ENCODE measurements at regions not wholly inside any gene's neighbourhood (a gene's known extent, or its start where the extent isn't known, plus 50 kb on each side); places are given as distances from the start of the nearest gene placed in this dataset.
"Not testable (repeated sequence)": the region's sequence is repeated elsewhere in the genome, so short reads cannot be mapped to it uniquely, and the experiment has no call there.

GRCh38 chr12:25615119-25615518 lies 62.0 kb upstream of the LMNTD1 start:
- no peak for DNase-seq

DNA sequence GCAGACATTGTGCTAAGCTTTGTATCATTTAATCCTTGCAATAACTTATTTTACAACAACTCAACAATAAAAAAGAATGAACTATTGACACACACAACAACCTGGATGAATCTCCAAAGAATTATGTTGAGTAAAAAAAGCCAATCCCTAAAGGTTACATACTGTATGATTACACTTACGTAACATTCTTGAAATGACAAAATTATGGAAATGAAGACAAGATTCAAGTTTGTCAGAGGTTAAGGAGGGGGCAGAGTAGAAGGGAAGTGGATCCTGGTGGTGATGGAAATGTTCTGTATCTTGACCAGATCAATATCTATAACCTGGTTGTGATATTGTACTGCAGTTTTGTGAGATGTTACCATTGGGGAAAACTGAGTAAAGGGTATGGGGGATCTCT lies 63.2 kb upstream of the LMNTD1 start:
- no peak for DNase-seq

GRCh38 chr12:25617991-25618390 lies 64.9 kb upstream of the LMNTD1 start:
- no peak for DNase-seq

DNA sequence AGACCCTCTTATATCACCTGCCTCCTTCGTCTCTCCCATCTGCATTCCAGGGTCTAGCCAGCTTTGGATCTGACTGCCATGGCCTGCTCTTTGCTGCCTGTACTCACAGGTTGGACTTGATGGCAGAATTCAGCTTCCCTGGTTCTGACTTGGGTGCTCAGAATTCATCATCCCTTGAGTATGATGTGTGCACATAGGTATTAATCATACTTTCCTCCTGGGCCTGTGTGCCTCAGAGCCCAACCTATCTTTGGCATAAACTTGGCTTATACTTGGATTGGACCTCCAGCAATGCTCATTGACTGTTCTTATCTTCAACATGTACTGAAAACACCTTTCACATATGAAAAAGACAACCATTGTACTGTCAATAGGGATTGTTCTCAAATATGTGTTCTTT lies 70.7 kb upstream of the LMNTD1 start:
- DNase-seq: no peak

DNA sequence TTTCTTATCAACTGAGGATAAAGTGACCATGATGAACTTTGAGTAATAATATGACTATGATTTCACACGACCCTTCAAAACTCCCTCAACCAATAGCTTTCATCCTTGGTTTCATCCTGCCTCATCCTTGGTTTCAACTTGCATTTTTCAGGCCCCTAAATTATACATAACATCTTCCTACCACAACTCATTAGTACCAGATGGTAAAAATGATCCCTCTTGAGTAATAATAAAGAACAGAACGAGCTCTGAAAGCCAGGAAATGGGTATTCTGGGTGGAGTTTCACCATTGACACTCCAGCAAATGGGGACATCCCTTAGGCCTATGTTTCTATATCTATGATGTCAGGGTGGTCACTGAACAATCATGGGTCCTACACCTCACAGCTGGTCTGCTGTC lies 72.1 kb upstream of the LMNTD1 start:
- DNase-seq: no peak

GRCh38 chr12:25629341-25629740 lies 76.3 kb upstream of the LMNTD1 start:
- DNase-seq: no peak

DNA sequence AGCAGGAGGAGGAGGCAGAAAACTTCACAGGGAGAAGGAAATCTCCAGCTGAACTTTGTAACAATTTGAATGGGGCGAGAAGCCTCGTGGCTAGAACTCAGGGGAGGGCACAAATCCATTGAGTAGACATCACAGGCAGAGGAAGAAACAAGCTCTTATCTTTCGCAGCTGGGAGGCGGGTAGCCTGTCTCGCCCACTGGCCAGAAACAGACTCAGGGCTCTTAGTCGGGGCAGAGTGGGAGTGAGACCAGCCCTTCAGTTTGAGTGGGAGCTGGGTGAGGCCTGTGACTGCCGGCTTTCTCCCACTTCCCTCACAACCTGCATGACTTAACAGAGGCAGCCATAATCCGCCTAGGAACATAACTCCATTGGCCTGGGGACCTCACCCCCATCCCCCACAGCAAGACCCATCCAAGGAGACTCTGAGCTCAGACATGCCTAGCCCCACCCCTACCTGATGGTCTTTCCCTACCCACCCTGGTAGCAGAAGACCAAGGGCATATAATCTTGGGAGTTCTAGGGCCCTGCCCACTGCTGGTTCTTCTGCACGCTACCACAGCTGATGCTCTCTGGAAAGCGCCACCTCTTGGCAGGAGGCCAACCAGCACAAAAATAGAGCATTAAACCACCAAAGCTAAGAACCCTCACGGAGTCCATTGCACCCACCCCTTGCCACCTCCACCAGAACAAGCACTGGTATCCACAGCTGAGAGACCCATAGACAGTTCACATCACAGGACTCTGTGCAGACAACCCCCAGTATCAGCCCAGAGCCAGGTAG lies 77.8 kb upstream of the LMNTD1 start:
- DNase-seq: not testable (repeated sequence)

DNA sequence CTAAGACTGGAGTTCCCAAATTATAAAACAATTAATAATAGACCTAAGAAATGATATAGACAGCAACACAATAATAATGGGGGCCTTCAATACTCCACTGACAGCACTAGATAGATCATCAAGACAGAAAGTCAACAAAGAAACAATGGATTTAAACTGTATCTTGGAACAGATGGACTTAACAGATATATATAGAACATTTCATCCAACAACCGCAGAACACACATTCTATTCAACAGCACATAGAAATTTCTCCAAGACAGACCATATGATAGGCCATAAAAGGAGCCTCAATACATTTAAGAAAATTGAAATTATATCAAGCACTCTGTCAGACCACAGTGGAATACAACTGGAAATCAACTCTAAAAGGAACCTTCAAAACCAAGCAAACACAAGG lies 80.1 kb upstream of the LMNTD1 start:
- DNase-seq: not testable (repeated sequence)

- no peak for DNase-seq
These were observed 84.7 kb upstream of the LMNTD1 start for GRCh38 chr12:25637752-25638151.

DNA sequence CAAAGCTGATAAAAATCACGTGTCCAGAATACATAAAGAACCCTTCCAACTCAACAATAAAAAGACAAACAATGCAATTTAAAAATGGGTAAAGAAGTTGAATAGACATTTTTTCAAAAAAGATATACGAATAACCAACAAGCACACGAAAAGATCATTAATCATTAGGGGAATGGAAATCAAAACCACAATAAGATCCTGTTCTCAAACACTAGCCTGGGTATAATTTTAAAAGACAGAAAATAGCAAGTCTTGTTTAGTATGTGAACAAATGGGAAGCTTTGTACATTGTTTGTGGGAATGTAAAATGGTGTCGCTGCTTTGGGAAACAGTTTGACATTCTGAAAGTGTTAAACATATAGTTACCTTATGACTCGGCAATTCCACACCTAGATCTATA lies 86.3 kb upstream of the LMNTD1 start:
- no peak for DNase-seq

- no peak for DNase-seq
These were observed 91.9 kb upstream of the LMNTD1 start for GRCh38 chr12:25644979-25645378.

DNA sequence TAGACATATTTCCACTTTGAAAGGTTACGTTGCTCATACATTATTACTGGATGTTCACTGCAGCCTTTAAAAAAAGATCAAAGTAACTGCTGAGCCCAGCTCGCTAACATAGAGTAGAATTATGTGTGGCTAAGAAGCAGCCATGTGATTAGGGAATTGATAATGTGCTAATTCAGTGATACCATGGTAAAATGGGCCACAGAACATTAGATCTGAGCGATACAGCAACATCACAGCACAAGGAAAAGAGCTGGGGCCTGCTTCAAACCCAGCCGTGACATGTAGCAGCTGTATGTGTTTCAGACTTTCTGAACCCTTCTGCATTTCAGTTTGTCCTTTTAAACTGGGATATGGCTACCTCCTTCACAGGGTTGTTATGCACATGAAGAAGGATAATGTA lies 92.3 kb upstream of the LMNTD1 start:
- DNase-seq: no peak

DNA sequence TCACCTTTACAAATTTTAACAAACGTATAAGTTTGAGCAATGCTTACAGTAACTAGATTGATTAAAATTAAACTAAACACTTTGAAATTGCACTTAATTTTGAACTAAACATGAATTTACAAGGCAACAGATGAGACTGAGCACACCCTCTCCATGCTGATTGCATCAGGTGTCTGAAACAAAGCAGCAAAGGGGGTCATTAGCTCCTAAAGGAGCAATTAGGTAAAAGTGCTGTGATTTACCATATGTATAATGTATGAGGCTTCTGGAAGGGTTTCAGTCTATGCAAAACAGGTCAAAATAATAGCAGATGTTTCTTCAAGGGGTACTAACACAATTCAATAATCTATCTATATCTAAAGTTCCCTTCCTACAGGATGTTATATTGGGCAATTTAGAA lies 98.8 kb upstream of the LMNTD1 start:
- DNase-seq: no peak

GRCh38 chr12:25652371-25652770 lies 99.3 kb upstream of the LMNTD1 start:
- no peak for DNase-seq

GRCh38 chr12:25653487-25654175 lies 100.5 kb upstream of the LMNTD1 start:
- DNase-seq: no peak

- DNase-seq: no peak
These were observed 102.6 kb upstream of the LMNTD1 start for GRCh38 chr12:25655702-25656101.

GRCh38 chr12:25659621-25660020 lies 106.5 kb upstream of the LMNTD1 start:
- no peak for DNase-seq

GRCh38 chr12:25670076-25671055 lies 117.3 kb upstream of the LMNTD1 start:
- DNase-seq: no peak

- no peak for DNase-seq
These were observed 122.7 kb upstream of the LMNTD1 start for GRCh38 chr12:25675808-25676207.

- DNase-seq: no peak
These were observed 124.3 kb upstream of the LMNTD1 start for GRCh38 chr12:25677232-25677937.

DNA sequence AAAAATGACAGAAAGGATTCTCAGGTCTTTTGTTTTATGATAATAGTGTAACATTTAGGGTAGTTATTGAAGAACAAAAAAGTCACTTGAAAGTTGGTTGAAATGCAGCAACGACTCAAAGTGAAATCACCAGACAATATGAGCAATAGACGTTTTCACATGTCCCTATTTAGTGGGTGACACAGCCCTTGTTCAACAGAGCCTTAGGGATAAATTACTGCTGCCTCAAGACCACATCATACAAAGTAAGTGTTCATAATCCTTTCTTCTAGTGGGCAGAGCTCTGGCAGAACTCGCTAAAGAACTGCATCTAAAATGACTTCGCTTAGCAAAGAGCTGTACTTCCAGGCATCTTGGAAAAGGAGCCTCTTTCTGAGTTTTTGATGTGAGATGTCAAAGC lies 128.5 kb upstream of the LMNTD1 start:
- DNase-seq: no peak

GRCh38 chr12:25682421-25682820 lies 129.3 kb upstream of the LMNTD1 start:
- DNase-seq: no peak

- DNase-seq: no peak
These were observed 131.0 kb upstream of the LMNTD1 start for GRCh38 chr12:25684070-25684469.
